GM12874 (cell line): ENCODE measurements at regions not wholly inside any gene's neighbourhood (a gene's known extent, or its start where the extent isn't known, plus 50 kb on each side); places are given as distances from the start of the nearest gene placed in this dataset.

ENCODE experiments used
- TF ChIP-seq, protein P1 (sequence below): IDR thresholded peaks from 2 replicates; pipeline ENCODE4 v1.5.1; 2011; ENCODE audit warnings: low read depth, mild to moderate bottlenecking, control low read depth, low read length, moderate library complexity; ENCODE audit not compliant: insufficient read depth

DNA sequence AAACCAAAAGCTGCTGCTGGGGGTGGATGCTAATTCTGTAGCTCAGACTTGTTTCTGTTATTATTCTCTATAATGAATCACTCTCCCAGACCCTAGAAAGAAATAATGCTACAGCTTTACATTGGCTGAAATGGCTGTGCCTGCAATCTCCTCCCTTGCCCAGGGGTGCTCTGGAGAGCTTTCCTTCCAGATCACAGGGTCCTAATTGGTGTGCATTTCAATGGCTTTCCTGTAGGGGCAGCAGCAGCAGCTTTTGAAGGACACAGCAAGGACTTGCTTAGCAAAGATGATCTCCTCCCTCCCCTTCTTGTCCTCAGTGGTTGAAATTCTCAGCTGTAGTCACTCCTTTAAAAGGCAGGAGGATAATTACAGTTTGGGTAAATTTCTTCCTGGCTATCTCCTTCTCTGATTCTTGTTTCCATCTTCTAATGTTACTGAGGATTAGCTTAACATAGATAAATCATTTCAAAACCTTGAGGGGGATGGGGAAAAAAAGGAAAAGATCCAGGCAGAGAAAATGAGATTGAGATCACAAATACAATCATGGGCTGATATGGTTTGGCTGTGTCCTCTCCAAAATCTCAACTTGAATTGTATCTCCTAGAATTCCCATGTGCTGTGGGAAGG is 120.2 kb upstream of the CTTNBP2 start:
- TF ChIP-seq, protein P1, sequence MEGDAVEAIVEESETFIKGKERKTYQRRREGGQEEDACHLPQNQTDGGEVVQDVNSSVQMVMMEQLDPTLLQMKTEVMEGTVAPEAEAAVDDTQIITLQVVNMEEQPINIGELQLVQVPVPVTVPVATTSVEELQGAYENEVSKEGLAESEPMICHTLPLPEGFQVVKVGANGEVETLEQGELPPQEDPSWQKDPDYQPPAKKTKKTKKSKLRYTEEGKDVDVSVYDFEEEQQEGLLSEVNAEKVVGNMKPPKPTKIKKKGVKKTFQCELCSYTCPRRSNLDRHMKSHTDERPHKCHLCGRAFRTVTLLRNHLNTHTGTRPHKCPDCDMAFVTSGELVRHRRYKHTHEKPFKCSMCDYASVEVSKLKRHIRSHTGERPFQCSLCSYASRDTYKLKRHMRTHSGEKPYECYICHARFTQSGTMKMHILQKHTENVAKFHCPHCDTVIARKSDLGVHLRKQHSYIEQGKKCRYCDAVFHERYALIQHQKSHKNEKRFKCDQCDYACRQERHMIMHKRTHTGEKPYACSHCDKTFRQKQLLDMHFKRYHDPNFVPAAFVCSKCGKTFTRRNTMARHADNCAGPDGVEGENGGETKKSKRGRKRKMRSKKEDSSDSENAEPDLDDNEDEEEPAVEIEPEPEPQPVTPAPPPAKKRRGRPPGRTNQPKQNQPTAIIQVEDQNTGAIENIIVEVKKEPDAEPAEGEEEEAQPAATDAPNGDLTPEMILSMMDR: peak; percentile 63; the same call in 1 of the 2 replicates

DNA sequence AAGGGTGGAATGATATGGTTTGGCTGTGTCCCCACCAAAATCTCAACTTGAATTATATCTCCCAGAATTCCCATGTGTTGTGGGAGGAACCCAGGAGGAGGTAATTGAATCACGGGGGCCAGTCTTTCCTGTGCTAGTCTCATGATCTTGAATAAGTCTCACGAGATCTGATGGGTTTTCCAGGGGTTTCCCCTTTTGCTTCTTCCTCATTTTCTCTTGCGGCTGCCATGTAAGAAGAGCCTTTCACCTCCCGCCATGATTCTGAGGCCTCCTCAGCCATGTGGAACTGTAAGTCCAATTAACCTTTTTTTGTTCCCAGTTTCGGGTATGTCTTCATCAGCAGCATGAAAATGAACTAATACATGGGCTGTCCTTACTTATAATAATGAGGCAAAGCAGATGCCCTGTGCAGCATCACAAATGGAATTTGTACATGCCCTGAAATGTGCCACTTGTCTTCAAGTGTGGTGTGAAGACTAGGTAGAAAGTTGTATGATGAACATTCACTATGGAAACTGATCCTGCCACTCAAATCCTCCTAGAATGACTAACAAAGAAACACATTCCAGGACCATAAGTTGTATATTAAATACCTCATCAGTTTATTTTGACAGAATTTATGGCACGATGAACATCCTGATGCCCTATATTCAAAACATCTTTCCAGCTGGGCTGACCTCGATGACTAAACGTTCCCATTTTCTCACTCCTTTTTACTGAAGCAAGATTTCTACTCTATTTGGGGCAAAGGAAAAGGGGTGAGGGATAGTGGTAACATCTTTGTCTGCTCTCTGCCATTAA is 122.8 kb upstream of the CTTNBP2 start:
- TF ChIP-seq, protein P1: no peak

DNA sequence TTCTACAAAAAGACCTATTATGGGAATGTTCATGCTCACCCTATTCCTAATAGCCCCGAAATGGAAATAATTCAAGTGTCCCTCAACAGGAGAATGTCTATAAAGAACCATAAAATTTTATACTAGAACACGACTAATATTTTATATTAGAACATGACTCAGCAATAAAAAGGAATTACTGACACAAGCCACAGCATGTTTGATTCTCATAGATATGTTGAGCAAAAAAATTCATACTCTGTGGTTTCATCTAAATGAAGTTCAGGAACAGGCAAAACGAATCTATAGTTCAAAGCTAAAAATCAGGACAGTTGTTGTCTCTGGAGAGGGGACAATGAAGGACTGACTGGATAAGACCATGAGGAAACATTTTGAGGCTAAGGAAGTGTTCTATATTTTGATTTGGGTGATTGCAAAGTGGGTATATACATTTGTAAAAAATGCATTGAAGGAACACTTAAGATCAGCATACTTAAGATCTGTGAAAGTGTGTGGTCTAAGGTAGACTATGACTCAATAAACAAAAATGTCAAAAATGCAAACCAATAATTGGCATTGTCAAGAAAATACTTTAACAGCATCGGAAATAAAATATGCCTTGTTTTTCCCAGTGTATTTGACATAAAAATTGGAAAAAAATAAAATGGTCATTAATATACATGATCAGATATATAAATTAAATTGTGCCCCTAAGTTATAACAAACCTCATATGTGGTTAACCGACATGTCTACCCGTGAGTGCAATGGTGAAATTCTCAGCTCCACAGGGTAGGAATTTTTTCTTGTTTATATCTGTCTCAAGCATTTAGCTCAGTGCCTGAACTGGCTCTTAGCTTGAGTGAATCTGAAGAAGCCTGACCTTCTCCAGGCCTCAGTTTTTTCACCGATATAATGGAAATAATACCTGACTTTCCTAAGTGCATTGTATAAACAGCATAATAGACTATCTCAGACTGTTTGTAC is 124.9 kb upstream of the CTTNBP2 start:
- TF ChIP-seq, protein P1: no peak

DNA sequence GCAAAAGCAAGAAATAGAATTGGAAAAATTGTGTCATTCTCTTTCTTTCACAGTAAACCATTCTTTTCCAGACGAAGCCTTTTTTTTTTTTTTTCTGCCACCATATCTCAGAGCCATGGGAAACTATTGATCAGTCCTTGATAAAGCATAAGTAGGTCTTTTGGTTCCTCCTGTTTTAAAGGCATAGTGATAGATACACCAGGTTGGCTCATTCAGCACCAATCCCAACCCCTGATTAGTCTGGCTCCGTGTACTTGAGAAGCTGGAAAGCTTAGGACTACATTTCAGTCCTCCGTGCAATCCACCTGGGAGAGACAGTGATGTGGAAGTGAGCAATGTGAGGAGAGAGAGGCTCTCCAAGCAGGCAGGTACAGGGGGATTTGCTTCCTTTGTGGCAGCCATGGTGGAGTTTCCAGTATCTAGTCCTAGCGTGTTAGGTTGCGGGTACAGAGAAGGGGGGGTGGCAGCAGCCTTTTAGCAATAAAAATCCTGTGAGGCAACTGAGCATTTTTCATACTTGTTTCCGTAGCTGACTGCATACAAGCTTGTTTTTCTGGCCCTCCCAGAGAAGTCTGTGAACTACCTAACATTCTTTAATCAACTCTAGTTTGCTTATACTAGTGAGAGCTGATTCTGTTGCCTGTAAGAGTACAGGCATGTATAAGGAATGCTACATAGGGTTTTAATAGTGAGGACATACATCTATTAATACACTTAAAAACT is 127.4 kb upstream of the CTTNBP2 start:
- TF ChIP-seq, protein P1: no peak

DNA sequence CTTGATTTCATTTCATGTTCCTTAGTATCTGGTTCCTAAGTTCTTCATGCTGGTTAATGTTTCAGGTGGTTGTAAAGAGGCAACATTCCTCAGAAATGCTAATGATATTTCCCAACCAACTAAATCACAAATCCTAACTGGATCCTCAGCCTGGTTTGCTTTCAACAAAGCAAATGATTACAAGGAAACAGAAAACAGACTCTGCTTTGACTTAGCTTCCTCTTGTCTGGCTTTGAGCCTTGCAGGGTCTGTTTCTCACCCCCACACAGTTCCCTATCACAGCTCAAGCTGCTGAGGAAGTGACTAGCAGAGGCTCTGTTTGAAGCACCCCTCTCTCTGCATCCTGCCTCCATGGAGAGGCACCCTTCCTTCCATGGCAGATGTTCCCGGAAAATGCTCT is 130.2 kb upstream of the CTTNBP2 start:
- TF ChIP-seq, protein P1: no peak

DNA sequence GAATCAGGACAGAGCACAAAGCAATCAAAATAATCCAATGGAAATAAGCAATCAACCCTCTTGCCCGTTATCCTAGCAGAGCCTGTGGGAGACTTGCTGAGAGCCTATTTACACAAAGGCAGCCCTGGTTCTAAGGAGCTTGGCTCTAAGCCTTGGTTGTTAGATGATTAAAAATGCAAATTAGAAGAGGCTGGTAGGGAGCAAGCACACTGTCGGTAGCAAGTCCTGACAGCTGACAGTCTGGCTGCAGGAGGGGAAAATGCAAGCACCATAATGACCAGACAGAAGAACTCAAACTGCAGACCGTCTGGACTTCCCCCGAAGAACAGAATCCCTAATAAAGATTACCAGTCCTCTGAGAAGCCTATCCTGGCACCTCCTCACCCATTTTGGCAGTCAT is 131.8 kb upstream of the CTTNBP2 start:
- TF ChIP-seq, protein P1: no peak

DNA sequence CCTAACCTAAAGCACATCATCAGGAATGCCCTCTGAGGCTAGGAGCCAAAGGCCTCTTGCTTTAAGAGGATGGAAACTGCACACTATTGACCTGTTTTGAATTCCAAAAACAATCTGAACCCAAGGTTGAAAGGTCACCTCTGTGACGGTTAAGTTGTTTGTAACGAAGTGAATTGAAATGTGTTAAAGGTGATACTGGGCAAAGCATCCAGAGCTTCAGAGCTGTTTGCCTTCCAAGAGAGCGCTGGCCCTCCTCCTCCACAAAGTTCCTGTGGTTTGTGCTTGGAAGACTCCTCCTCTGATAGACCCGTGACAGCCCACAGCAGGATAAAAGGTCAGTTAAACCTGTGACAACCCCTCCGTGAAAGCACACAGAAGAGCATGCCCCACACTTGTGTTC is 133.7 kb upstream of the CTTNBP2 start:
- TF ChIP-seq, protein P1: no peak
